ENCODE measurements at regions not wholly inside any gene's neighbourhood (a gene's known extent, or its start where the extent isn't known, plus 50 kb on each side); places are given as distances from the start of the nearest gene placed in this dataset.

DNA sequence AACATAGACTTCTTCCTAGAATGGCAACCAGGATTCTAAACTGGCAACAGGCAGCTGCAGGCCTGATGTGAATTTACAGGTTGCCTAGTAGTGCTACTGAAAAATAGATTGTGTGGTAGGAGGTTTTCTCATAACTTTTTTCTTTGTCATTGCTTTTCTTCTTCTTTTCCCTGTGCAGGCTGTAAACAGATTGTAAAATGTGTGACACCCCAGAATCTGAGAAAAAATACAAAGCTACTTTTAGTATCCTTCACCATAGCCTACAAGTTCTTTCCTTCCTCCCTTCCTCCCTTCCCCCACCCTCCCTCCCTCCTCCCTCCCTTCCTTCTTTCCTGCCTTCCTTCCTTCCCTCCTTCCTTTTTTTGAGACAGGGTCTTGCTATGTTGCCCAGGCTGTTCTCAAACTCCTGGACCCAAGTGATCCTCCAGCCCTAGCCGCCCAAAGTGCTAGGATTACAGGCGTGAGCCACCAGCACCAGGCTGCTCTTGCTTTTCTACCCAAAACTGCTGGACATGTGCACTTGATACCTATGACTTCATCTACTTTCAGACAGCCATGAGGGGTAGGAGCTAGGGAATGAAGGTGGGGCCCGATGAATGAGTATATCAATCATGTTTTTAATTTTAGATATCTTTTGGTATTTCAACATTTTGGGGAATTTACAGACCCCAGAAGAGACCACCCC, 114.2 kb upstream of the EEA1 start:
- Mint-ChIP-seq H3K4me3 (ENCODE audit: low read depth) (no peak overlapping the region), H3K4me1 (ENCODE audit: low read depth) (peaks cover 27% of the 10 kb centered on the region), H3K27me3 (no peaks in the 10 kb centered on the region), H3K27ac (no peak overlapping the region), H3K9me3 (ENCODE audit: low read depth) (peaks cover 9% of the 10 kb centered on the region), H3K36me3 (ENCODE audit: insufficient read depth) (peaks cover 1% of the 10 kb centered on the region)
- no peak for DNase-seq (ENCODE audit: low spot score, unreplicated experiment)
- TF ChIP-seq, protein P1, sequence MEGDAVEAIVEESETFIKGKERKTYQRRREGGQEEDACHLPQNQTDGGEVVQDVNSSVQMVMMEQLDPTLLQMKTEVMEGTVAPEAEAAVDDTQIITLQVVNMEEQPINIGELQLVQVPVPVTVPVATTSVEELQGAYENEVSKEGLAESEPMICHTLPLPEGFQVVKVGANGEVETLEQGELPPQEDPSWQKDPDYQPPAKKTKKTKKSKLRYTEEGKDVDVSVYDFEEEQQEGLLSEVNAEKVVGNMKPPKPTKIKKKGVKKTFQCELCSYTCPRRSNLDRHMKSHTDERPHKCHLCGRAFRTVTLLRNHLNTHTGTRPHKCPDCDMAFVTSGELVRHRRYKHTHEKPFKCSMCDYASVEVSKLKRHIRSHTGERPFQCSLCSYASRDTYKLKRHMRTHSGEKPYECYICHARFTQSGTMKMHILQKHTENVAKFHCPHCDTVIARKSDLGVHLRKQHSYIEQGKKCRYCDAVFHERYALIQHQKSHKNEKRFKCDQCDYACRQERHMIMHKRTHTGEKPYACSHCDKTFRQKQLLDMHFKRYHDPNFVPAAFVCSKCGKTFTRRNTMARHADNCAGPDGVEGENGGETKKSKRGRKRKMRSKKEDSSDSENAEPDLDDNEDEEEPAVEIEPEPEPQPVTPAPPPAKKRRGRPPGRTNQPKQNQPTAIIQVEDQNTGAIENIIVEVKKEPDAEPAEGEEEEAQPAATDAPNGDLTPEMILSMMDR (IDR thresholded peaks at IDR 0.05; ENCODE audit: unreplicated experiment): no peak

DNA sequence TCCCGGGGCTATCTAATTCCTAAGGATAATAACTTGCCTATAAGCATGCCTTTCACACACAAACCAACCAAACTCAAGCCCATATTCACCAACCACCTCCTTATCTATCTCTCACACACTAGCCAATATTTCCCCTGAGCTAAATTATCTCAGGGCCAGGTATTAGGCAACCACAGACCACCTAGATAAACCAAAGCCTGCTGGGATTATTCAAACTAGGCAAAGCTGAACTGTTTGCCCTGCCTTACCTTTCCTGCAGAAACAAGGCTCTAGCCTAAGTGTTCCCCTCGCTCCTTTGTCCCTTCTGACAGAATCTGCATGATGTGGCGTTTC, 114.7 kb upstream of the EEA1 start:
- Mint-ChIP-seq H3K36me3 (ENCODE audit: insufficient read depth) (peaks cover 2% of the 10 kb centered on the region), H3K4me1 (ENCODE audit: low read depth) (peaks cover 32% of the 10 kb centered on the region), H3K27me3 (no peaks in the 10 kb centered on the region), H3K27ac (peak overlapping the region; percentile 84), H3K9me3 (ENCODE audit: low read depth) (peaks cover 10% of the 10 kb centered on the region), H3K4me3 (ENCODE audit: low read depth) (no peak overlapping the region)
- TF ChIP-seq, protein P1 (IDR thresholded peaks at IDR 0.05; ENCODE audit: unreplicated experiment): no peak
- DNase-seq (ENCODE audit: low spot score, unreplicated experiment): no peak

DNA sequence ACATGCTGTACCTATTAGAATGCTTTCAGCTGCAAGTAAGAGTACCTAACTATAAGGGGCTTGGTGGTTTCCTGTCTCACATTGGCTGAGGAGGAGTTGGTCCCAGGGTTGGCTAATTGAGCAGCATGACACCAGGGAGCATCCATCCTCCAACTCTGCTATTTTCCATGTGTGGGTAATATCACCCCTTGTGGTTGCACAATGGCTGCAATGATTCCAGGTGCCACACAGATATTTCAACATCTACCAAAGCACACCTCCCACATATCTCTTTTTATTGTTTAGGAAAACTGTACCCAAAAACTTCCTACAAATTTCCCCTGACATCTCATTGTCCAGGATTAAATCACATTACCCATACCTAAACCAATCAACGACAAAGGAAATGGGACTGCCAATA, 118.0 kb upstream of the EEA1 start:
- no peak for DNase-seq (ENCODE audit: low spot score, unreplicated experiment)
- Mint-ChIP-seq H3K27ac (no peak overlapping the region), H3K4me1 (ENCODE audit: low read depth) (peaks cover 33% of the 10 kb centered on the region), H3K36me3 (ENCODE audit: insufficient read depth) (peaks cover 2% of the 10 kb centered on the region), H3K9me3 (ENCODE audit: low read depth) (peaks cover 7% of the 10 kb centered on the region), H3K27me3 (no peaks in the 10 kb centered on the region), H3K4me3 (ENCODE audit: low read depth) (no peak overlapping the region)
- TF ChIP-seq, protein P1 (IDR thresholded peaks at IDR 0.05; ENCODE audit: unreplicated experiment): no peak

DNA sequence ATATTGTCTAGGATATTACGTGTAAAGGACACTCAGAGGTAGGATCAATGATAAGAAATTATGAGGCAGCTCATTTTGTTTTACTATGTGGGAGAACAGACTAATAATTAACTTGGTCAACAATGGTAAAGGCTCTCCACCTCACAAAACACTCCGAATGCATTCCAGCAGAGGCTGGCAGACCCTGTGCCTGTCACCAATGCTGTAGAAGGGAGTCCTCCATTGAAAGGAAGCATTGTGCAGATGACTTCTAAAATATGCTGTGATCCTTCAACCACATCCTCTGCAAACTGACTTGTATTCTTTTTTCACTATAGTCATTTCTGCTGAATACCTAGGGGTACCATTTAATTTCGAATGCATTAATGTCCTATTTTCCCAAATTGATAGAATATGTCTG, 119.6 kb upstream of the EEA1 start:
- H3K9me3 Mint-ChIP-seq (ENCODE audit: low read depth): peaks cover 7% of the 10 kb centered on the region

DNA sequence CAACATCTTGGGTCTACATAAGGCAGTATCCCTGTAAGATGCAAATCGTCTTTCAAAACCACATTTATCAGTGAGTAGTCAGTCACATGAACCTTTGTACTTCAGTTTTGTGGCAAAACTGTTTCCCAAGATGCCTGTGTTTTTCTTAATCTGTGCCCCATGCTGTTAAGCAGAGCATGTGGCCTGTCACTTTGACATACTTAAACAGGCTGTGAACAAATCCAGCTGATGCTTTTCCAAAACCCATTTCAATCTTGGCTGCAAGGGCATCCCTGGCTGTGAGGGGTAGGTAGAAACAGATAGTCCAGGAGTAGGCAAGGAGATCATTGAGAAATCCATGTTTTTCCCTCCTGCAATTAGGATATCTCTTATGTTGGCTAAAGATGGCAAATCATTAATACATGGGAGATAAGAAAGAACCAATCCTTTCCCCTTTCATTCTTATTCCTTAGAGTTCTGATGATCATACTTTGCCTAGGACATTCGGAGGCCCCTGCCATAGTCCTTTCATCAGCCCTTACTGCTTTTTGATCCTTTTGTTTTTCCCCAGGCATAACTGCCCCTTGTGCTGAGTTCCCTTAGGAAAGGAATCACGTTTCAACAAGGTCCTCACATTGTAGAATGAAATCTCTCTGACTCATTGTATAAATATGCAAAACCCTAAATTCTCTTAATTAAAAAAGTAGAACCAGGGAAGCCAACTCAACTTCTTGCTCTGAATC, 121.1 kb upstream of the EEA1 start:
- Mint-ChIP-seq H3K27me3 (no peaks in the 10 kb centered on the region), H3K4me1 (ENCODE audit: low read depth) (peaks cover 22% of the 10 kb centered on the region), H3K36me3 (ENCODE audit: insufficient read depth) (peaks cover 2% of the 10 kb centered on the region), H3K27ac (no peak overlapping the region), H3K9me3 (ENCODE audit: low read depth) (peaks cover 7% of the 10 kb centered on the region), H3K4me3 (ENCODE audit: low read depth) (no peak overlapping the region)
- TF ChIP-seq, protein P1 (IDR thresholded peaks at IDR 0.05; ENCODE audit: unreplicated experiment): no peak
- DNase-seq (ENCODE audit: low spot score, unreplicated experiment): no peak

More for the DNA sequence above, 119.6 kb upstream of the EEA1 start:
- peaks cover 2% of the 10 kb centered on the region for H3K36me3 Mint-ChIP-seq (ENCODE audit: insufficient read depth)
- H3K4me3 Mint-ChIP-seq (ENCODE audit: low read depth): no peak overlapping the region
- H3K27me3 Mint-ChIP-seq: no peaks in the 10 kb centered on the region
- H3K27ac Mint-ChIP-seq: no peak overlapping the region
- DNase-seq (ENCODE audit: low spot score, unreplicated experiment): no peak
- TF ChIP-seq, protein P1 (IDR thresholded peaks at IDR 0.05; ENCODE audit: unreplicated experiment): no peak
- H3K4me1 Mint-ChIP-seq (ENCODE audit: low read depth): peaks cover 25% of the 10 kb centered on the region

All from progenitor cell of endocrine pancreas (in vitro differentiated cells).